Common myeloid progenitor, CD34-positive (primary cell): ENCODE measurements at regions not wholly inside any gene's neighbourhood (a gene's known extent, or its start where the extent isn't known, plus 50 kb on each side); places are given as distances from the start of the nearest gene placed in this dataset.

ENCODE experiments used
- CTCF ChIA-PET: fragments of 350-600 bp; sonication (Branson Sonifier 250); formaldehyde crosslinking; loops from one replicate; lab custom pipeline; 2021; ENCODE audit warnings: antibody characterized with exemption; lab: Charles Lee
- POLR2A ChIA-PET: fragments of 350-600 bp; sonication (Branson Sonifier 250); formaldehyde crosslinking; loops from one replicate; lab custom pipeline; 2021; ENCODE audit warnings: antibody characterized with exemption; lab: Charles Lee
- DNase-seq, 3 donors: peaks; one replicate each; pipeline versions ENCODE4 v3.0.0 to v3.0.0-alpha.2; 2013
- H3K27ac ChIP-seq, 2 experiments: 1 replicate in 1 of 2; 2 replicates in 1 of 2; pipeline ENCODE4 v1.7.0; 2013; ENCODE audit warnings: inconsistent platforms in 2 of 2, low read length in 2 of 2, mild to moderate bottlenecking in 2 of 2, low read depth in 1 of 2, moderate library complexity in 1 of 2; ENCODE audit not compliant: severe bottlenecking in 2 of 2, insufficient read depth in 1 of 2, poor library complexity in 1 of 2
- H3K27me3 ChIP-seq, 5 experiments: replicated peaks in 2 of 5; 1 replicate in 3 of 5; 2 replicates in 2 of 5; pipeline versions ENCODE4 v1.6.1 to v1.7.0; 2013; ENCODE audit warnings: low read length in 4 of 5, mild to moderate bottlenecking in 2 of 5, moderate library complexity in 2 of 5, inconsistent platforms in 1 of 5; ENCODE audit not compliant: insufficient read depth in 5 of 5, control insufficient read depth in 4 of 5
- H3K36me3 ChIP-seq, 4 experiments: 1 replicate in 2 of 4; 2 replicates in 2 of 4; pipeline versions ENCODE4 v1.6.1 to v1.7.0; 2013; ENCODE audit warnings: low read length in 3 of 4, control low read depth in 1 of 4, mild to moderate bottlenecking in 1 of 4; ENCODE audit not compliant: control insufficient read depth in 4 of 4, insufficient read depth in 4 of 4
- H3K4me1 ChIP-seq, 4 experiments: 1 replicate in 3 of 4; 2 replicates in 1 of 4; pipeline versions ENCODE4 v1.6.1 to v1.7.1; 2013; ENCODE audit warnings: low read length in 3 of 4, mild to moderate bottlenecking in 3 of 4, control low read depth in 1 of 4, inconsistent platforms in 1 of 4, moderate library complexity in 1 of 4; ENCODE audit not compliant: control insufficient read depth in 4 of 4, insufficient read depth in 4 of 4; ENCODE audit errors: control extremely low read depth in 1 of 4
- H3K4me3 ChIP-seq, 7 experiments: 1 replicate in 4 of 7; 2 replicates in 3 of 7; pipeline versions ENCODE4 v1.5.1 to v1.7.0; 2013; ENCODE audit warnings: mild to moderate bottlenecking in 7 of 7, low read length in 6 of 7, moderate library complexity in 6 of 7, inconsistent platforms in 2 of 7, low read depth in 2 of 7, control low read depth in 1 of 7; ENCODE audit not compliant: insufficient read depth in 4 of 7, control insufficient read depth in 1 of 7; ENCODE audit errors: extremely low read depth in 1 of 7
- H3K9me3 ChIP-seq, 5 experiments: 1 replicate in 4 of 5; 2 replicates in 1 of 5; pipeline versions ENCODE4 v1.6.1 to v1.7.1; 2013; ENCODE audit warnings: low read length in 4 of 5, mild to moderate bottlenecking in 2 of 5, inconsistent platforms in 1 of 5, low read depth in 1 of 5, moderate library complexity in 1 of 5; ENCODE audit not compliant: control insufficient read depth in 4 of 5, insufficient read depth in 2 of 5; ENCODE audit errors: control extremely low read depth in 1 of 5
- WGBS: methylation state at CpG from one replicate; pipeline ENCODE4 v1.1.5; 2013; ENCODE audit not compliant: insufficient coverage; 5-methylcytosine and 5-hydroxymethylcytosine counted together

DNA sequence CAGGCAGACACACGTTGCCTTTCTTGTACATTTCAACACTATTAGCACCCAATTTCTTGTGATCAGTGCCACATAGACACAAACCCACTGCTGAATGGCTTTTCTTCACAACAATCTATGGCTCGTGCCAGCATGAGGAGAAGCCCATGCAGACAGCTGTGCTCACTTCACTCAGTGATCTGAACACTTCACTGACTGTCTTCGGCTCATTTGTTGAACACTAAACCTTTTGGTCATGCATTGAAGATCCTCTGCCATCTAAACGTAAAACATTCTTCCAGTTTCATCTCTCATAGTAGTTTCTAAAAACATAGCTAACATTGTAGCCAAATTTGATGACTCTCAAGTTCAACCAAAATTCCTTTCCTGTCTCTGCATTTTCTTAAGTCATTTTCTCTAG lies 331.0 kb upstream of the ZP4 start:
- Histone ChIP-seq H3K27me3 (no peaks in the 10 kb centered on the region), H3K4me1 (no peaks in the 10 kb centered on the region), H3K36me3 (no peaks in the 10 kb centered on the region), H3K9me3 (no peaks in the 10 kb centered on the region), H3K4me3 (no peak overlapping the region), H3K27ac (no peak overlapping the region)
- POLR2A ChIA-PET = no interaction called here
- DNase-seq = no peak
- WGBS = 98% methylated on average over 4 of the region's 4 CpGs
- CTCF ChIA-PET = interaction anchor here (0.7 kb wide), 1 partner anchor 517 kb away, joined by 3 read pairs; no protein-coding TSS in a partner anchor

DNA sequence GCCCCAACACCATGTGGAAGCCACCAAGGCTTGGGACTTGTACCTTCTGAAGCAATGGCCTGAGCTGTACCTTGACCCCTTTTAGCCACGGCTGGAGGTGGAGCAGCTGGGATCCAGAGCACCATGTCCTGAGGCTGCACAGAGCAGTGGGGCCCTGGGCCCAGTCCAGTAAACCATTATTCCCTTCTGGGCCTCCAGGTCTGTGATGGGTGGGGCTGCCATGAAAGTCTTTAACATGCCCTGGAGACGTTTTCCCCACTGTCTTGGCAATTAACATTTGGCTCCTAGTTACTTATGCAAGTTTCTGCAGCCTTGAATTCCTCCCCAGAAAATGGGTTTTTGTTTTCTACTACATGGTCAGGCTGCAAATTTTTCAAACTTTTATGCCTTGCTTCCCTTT lies 323.7 kb upstream of the ZP4 start:
- CTCF ChIA-PET = no interaction called here
- H3K27me3 ChIP-seq = no peaks in the 10 kb centered on the region
- no peak overlapping the region for H3K4me3 ChIP-seq
- 90% methylated on average over 2 of the region's 2 CpGs for WGBS
- no peaks in the 10 kb centered on the region for H3K36me3 ChIP-seq
- H3K4me1 ChIP-seq = no peaks in the 10 kb centered on the region
- POLR2A ChIA-PET = no interaction called here
- no peak overlapping the region for H3K27ac ChIP-seq
- H3K9me3 ChIP-seq = no peaks in the 10 kb centered on the region
- DNase-seq = no peak

DNA sequence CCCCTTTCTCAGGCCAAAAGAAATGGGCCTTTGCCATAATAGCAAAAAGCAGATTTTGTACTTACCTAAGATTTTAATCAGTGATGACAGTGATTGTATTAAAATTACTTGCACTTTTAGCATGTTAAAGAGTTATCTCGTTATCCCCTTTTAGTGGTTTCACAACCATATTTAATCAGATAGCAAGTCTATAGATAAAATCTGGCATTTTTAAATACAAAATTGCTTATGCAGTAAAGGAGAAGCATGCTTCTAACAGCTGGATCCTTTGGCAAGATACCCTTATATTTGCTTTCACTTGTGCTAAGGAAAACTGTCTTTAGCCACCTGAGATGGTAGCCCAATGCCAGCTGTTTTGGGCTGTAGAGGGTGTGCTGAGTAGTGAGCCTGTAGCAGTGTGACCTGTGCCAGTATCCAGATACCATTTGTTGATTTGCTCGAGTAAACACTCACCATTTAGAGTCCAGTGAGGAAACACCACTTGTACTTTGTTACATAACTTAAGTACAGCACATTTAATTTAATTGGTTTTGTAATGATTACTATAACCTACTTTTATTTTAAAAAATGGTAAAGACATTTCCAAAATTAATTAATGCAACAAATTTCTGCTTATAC lies 314.4 kb upstream of the ZP4 start:
- no peaks in the 10 kb centered on the region for H3K36me3 ChIP-seq
- no CpG with 5 or more reads among the region's 2 CpGs for WGBS
- POLR2A ChIA-PET = no interaction called here
- H3K27ac ChIP-seq = no peak overlapping the region
- CTCF ChIA-PET = no interaction called here
- H3K9me3 ChIP-seq = peaks cover 0 to 4% (median 0%) of the 10 kb centered on the region in 5 experiments
- no peaks in the 10 kb centered on the region for H3K27me3 ChIP-seq
- no peak for DNase-seq
- H3K4me1 ChIP-seq = no peaks in the 10 kb centered on the region
- no peak overlapping the region for H3K4me3 ChIP-seq

DNA sequence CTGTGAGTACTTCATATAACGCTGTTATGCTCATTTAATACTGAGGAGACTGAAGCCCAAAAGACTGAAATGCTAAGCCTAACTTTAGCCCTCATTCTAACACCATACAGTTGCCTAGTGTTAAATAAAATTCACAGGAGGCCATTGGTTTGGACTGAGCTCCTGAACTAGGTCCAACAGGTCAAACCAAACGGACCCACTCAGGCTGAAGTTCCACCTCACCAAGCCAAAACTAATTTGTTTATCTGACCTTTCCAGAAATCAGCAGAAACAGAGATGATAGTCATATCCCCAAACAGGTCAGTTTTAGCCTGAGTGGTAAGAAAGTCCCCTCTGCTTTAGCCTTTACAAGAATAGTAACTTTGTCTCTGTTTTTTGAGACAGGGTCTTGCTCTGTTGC lies 311.3 kb upstream of the ZP4 start:
- Histone ChIP-seq H3K27me3 (no peaks in the 10 kb centered on the region), H3K9me3 (peaks cover 0 to 4% (median 0%) of the 10 kb centered on the region in 5 experiments), H3K4me1 (no peaks in the 10 kb centered on the region), H3K36me3 (no peaks in the 10 kb centered on the region), H3K4me3 (no peak overlapping the region), H3K27ac (no peak overlapping the region)
- CTCF ChIA-PET = no interaction called here
- DNase-seq = no peak
- 83% methylated on average over 1 of the region's 2 CpGs for WGBS
- POLR2A ChIA-PET = no interaction called here

DNA sequence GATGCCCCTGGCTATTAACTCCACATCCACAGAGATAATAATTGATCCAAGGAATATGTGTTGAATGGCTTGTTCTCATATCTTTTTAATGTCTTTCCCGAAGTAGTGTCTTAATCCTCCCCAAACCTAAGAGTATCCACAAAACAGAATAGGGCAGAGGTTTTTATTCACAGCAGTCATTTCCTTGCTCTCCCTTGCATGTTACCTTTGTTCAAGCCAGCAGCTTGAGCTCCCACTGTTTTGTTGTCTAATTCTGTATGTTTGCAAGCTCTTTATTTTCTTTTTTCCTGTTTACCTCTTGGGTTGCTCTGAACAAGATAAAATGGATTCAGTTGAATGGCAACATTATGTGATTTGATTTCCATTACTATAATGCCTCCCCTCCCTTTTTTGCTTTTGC lies 308.6 kb upstream of the ZP4 start:
- no peaks in the 10 kb centered on the region for H3K27me3 ChIP-seq
- H3K27ac ChIP-seq = no peak overlapping the region
- H3K4me3 ChIP-seq = no peak overlapping the region
- DNase-seq = no peak
- peaks cover 0 to 4% (median 0%) of the 10 kb centered on the region in 5 experiments for H3K9me3 ChIP-seq
- WGBS = no CpG with 5 or more reads among the region's 1 CpG
- no peaks in the 10 kb centered on the region for H3K4me1 ChIP-seq
- ChIA-PET POLR2A (no interaction called here), CTCF (no interaction called here)
- H3K36me3 ChIP-seq = no peaks in the 10 kb centered on the region

DNA sequence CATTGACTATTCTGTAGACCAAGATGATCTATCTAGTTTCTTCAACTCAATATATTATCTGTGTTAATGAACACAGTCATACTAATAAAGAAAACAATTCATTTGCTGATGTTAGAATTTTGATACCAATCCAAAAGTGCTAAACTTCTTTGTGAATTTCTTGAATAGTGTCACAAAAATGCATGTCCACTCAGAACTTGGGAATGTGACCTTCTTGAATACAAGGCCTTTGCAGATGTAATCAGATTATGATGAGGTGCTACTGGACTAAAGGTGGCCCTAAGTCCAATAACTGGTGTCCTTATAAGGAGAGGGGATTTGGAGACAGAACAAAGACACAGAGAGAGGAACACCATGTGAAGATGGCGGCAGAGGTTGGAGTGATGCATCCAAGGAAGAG lies 305.8 kb upstream of the ZP4 start:
- Histone ChIP-seq H3K36me3 (no peaks in the 10 kb centered on the region), H3K4me3 (no peak overlapping the region), H3K27me3 (no peaks in the 10 kb centered on the region), H3K27ac (no peak overlapping the region), H3K9me3 (no peaks in the 10 kb centered on the region), H3K4me1 (no peaks in the 10 kb centered on the region)
- ChIA-PET POLR2A (no interaction called here), CTCF (no interaction called here)
- 100% methylated on average over 1 of the region's 1 CpG for WGBS
- DNase-seq = no peak

DNA sequence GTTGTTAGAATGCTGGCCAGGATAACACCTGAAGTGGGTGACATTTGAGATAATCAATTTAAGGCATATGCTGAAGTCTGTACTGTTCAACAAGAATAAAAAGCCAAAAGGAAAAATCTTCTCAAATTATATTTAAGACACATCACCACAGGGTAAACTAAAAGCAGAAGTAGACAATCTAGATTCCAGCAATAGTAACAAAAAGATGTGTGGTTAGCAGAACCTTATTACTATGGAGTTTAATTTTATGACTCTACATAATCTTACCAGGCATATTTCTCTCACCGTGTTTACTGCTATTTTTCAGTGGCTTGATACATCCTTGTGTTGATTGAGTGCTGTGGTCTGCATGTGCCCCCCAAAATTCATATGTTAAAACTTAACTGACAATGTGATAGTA lies 300.4 kb upstream of the ZP4 start:
- POLR2A ChIA-PET = no interaction called here
- Histone ChIP-seq H3K27ac (no peak overlapping the region), H3K4me1 (no peaks in the 10 kb centered on the region), H3K27me3 (no peaks in the 10 kb centered on the region), H3K36me3 (no peaks in the 10 kb centered on the region), H3K9me3 (peaks cover 0 to 3% (median 0%) of the 10 kb centered on the region in 5 experiments), H3K4me3 (no peak overlapping the region)
- CTCF ChIA-PET = no interaction called here
- DNase-seq = peak in 2 of 3 donors; percentile 25 to 59
- WGBS = no CpG with 5 or more reads among the region's 1 CpG
